ENCODE measurements at regions not wholly inside any gene's neighbourhood (a gene's known extent, or its start where the extent isn't known, plus 50 kb on each side); places are given as distances from the start of the nearest gene placed in this dataset.

DNA sequence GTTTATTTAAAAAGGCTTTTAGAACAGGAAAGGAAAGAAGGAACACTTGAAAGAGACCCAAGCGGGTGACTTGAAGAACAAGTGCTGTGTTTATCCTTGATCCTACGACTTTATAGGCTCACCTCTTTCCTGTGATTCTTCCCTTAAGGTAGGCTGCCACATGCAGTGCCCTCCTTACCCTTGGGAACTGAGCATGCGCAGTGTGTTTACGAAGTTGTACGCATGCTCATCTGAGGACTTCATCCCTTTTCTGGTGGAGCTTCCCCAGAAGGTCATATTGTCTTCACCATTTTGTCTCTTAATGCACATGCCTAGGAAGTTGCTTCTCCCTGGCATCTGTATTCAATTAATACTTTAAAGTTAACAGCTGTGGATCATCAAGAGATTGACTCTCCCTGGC is 49.9 kb upstream of the VOPP1 start:
- TF ChIP-seq, protein P1, sequence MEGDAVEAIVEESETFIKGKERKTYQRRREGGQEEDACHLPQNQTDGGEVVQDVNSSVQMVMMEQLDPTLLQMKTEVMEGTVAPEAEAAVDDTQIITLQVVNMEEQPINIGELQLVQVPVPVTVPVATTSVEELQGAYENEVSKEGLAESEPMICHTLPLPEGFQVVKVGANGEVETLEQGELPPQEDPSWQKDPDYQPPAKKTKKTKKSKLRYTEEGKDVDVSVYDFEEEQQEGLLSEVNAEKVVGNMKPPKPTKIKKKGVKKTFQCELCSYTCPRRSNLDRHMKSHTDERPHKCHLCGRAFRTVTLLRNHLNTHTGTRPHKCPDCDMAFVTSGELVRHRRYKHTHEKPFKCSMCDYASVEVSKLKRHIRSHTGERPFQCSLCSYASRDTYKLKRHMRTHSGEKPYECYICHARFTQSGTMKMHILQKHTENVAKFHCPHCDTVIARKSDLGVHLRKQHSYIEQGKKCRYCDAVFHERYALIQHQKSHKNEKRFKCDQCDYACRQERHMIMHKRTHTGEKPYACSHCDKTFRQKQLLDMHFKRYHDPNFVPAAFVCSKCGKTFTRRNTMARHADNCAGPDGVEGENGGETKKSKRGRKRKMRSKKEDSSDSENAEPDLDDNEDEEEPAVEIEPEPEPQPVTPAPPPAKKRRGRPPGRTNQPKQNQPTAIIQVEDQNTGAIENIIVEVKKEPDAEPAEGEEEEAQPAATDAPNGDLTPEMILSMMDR (conservative IDR thresholded peaks at IDR 0.05; ENCODE audit: low read length), result no peak
- no peak for TF ChIP-seq EZH2phosphoT487 (IDR thresholded peaks at IDR 0.05; ENCODE audit: borderline replicate concordance)

All from Loucy (cell line).